Globus pallidus (tissue), 1 donor: ENCODE measurements at regions not wholly inside any gene's neighbourhood (a gene's known extent, or its start where the extent isn't known, plus 50 kb on each side); places are given as distances from the start of the nearest gene placed in this dataset.

Experiments used
- DNase-seq: peaks from one replicate; pipeline ENCODE4 v3.0.0-alpha.2; 2015; ENCODE audit warnings: low spot score

- DNase-seq: no peak
Measured at GRCh38 chr6:30806581-30807183, 62.3 kb upstream of the IER3 start.

- no peak for DNase-seq
Measured at GRCh38 chr6:30804333-30804732, 60.0 kb upstream of the IER3 start.

- DNase-seq: no peak
Measured at GRCh38 chr6:30802731-30803130, 58.4 kb upstream of the IER3 start.

- DNase-seq: no peak
Measured at GRCh38 chr6:30801950-30802349, 57.6 kb upstream of the IER3 start.

GRCh38 chr6:30800871-30801270, 56.5 kb upstream of the IER3 start:
- no peak for DNase-seq

- DNase-seq: no peak
Measured at GRCh38 chr6:30799210-30799609, 54.9 kb upstream of the IER3 start.

- no peak for DNase-seq
Measured at GRCh38 chr6:30798494-30798893, 54.1 kb upstream of the IER3 start.

GRCh38 chr6:30795549-30796293, 51.4 kb upstream of the IER3 start:
- no peak for DNase-seq
